ENCODE measurements at regions not wholly inside any gene's neighbourhood (a gene's known extent, or its start where the extent isn't known, plus 50 kb on each side); places are given as distances from the start of the nearest gene placed in this dataset.

DNA sequence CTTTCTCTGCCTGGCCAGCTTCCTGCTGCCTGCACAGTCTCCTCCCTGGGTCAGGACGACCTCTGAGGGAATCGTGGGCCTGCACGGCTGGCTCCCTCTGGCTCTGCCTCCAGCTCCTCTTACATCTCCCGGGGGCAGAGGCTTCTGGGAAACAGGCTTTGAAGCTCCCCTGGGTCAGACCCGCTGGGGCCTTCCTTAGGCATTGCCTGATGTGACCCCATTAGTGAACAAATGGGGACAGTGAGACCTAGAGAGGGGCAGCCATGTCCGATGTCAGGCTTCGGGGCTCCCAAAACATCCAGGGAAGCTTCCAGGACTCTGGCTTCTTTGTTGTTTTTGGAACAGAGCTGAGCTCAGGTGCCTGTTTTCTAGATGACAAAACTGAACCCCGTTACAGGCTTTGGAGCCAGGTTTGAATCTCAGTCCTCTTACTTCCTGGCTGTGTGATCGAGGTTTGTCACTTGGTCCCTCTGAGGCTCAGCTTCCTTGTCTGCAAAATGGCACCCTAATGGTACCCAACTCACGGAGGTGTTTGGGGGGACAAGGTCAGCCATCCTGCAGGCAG, 94.3 kb downstream of the CEBPB start:
- H3K79me2 ChIP-seq (ENCODE audit: control insufficient read depth, insufficient read depth, low read length) = no peaks in the 10 kb centered on the region
- H3K4me3 ChIP-seq (replicated peaks in 1 of 3; ENCODE audit: insufficient read depth in 1 of 3, low read depth in 1 of 3, low read length in 3 of 3) = no peak overlapping the region
- no peaks in the 10 kb centered on the region for H3K9me3 ChIP-seq (replicated peaks; ENCODE audit: control insufficient read depth, insufficient read depth, low read length)
- peak overlapping the region; percentile 41 for H3K27ac ChIP-seq (ENCODE audit: insufficient read depth, low read depth, low read length)
- no peaks in the 10 kb centered on the region for H3K27me3 ChIP-seq (ENCODE audit: control insufficient read depth in 2 of 2, insufficient read depth in 2 of 2, low read length in 2 of 2)
- no TSS peak for BruUV-seq (replicated peaks)
- CTCF ChIA-PET = interaction anchor here (0.5 to 2.2 kb wide), 5 partner anchors 12 to 342 kb away, joined by 3 to 7 read pairs (median 3); no protein-coding TSS in a partner anchor
- peaks cover 28% of the 10 kb centered on the region for H3K4me1 ChIP-seq (ENCODE audit: control insufficient read depth, extremely low read depth, insufficient read depth, low read length)
- no peaks in the 10 kb centered on the region for H4K20me1 ChIP-seq (replicated peaks; ENCODE audit: control insufficient read depth, extremely low read depth, insufficient read depth, low read length)
- POLR2A ChIA-PET = no interaction called here
- FAIRE-seq (peak; percentile 12), DNase-seq (ENCODE audit: low read depth, low spot score) (no peak)
- H3K9me1 ChIP-seq (replicated peaks; ENCODE audit: control insufficient read depth, extremely low read depth, insufficient read depth, low read length) = no peaks in the 10 kb centered on the region
- peak overlapping the region; percentile 28 for H3K9ac ChIP-seq (replicated peaks; ENCODE audit: extremely low read depth, insufficient read depth, low read length)
- peak overlapping the region; percentile 80 for H2AFZ ChIP-seq (ENCODE audit: low read depth, low read length)
- dilution Hi-C loops (cut with MboI; ENCODE audit: extremely low pct_ligation_motif_present, low sequenced_read_pairs) (no loop called here), intact Hi-C loops (cut with micrococcal nuclease) (loop anchor here (5.0 kb wide), 1 partner anchor 177 kb away; no protein-coding TSS in a partner anchor)
- no peaks in the 10 kb centered on the region for H3K36me3 ChIP-seq (ENCODE audit: control insufficient read depth in 2 of 2, extremely low read depth in 1 of 2, insufficient read depth in 2 of 2, low read length in 2 of 2)
- peak overlapping the region; percentile 13 for H3K4me2 ChIP-seq (ENCODE audit: insufficient read depth, low read length)
- no peak for TF ChIP-seq MAX (IDR thresholded peaks at IDR 0.05; ENCODE audit: insufficient read depth, insufficient read length)
- TF ChIP-seq FOS (IDR thresholded peaks at IDR 0.05; ENCODE audit: borderline replicate concordance, insufficient read depth, low read length) = no peak
- no peak for TF ChIP-seq POLR2A (IDR thresholded peaks at IDR 0.05; ENCODE audit: low read depth, low read length)
- TF ChIP-seq JUN (IDR thresholded peaks at IDR 0.05; ENCODE audit: borderline replicate concordance, insufficient read depth, insufficient read length, low read depth) = no peak

GRCh38 chr20:50285376-50286173, 94.9 kb downstream of the CEBPB start:
- peak overlapping the region; percentile 13 for H3K4me2 ChIP-seq (ENCODE audit: insufficient read depth, low read length)
- peak overlapping the region; percentile 80 for H2AFZ ChIP-seq (ENCODE audit: low read depth, low read length)
- peaks cover 28% of the 10 kb centered on the region for H3K4me1 ChIP-seq (ENCODE audit: control insufficient read depth, extremely low read depth, insufficient read depth, low read length)
- peak; percentile 49 for FAIRE-seq
- H3K79me2 ChIP-seq (ENCODE audit: control insufficient read depth, insufficient read depth, low read length) = no peaks in the 10 kb centered on the region
- no peaks in the 10 kb centered on the region for H3K9me1 ChIP-seq (replicated peaks; ENCODE audit: control insufficient read depth, extremely low read depth, insufficient read depth, low read length)
- no peaks in the 10 kb centered on the region for H4K20me1 ChIP-seq (replicated peaks; ENCODE audit: control insufficient read depth, extremely low read depth, insufficient read depth, low read length)
- no peaks in the 10 kb centered on the region for H3K36me3 ChIP-seq (ENCODE audit: control insufficient read depth in 2 of 2, extremely low read depth in 1 of 2, insufficient read depth in 2 of 2, low read length in 2 of 2)
- ChIA-PET POLR2A (no interaction called here), CTCF (interaction anchor here (0.8 to 2.2 kb wide), 4 partner anchors 11 to 303 kb away, joined by 3 to 7 read pairs (median 4); no protein-coding TSS in a partner anchor)
- DNase-seq (ENCODE audit: low read depth, low spot score) = peak; percentile 72
- no peaks in the 10 kb centered on the region for H3K27me3 ChIP-seq (ENCODE audit: control insufficient read depth in 2 of 2, insufficient read depth in 2 of 2, low read length in 2 of 2)
- TF ChIP-seq POLR2A (IDR thresholded peaks at IDR 0.05; ENCODE audit: low read depth, low read length) = no peak
- TF ChIP-seq POLR2AphosphoS5 (IDR thresholded peaks at IDR 0.05; ENCODE audit: insufficient read depth, low read depth, low read length) = no peak
- TF ChIP-seq MYC (IDR thresholded peaks at IDR 0.05; ENCODE audit: low read depth, low read length) = no peak
- peak; percentile 11 for TF ChIP-seq JUN (IDR thresholded peaks at IDR 0.05; ENCODE audit: borderline replicate concordance, insufficient read depth, insufficient read length, low read depth)
- H3K9me3 ChIP-seq (replicated peaks; ENCODE audit: control insufficient read depth, insufficient read depth, low read length) = no peaks in the 10 kb centered on the region
- intact Hi-C loops (cut with micrococcal nuclease) (loop anchor here (5.0 kb wide), 1 partner anchor 177 kb away; no protein-coding TSS in a partner anchor), dilution Hi-C loops (cut with MboI; ENCODE audit: extremely low pct_ligation_motif_present, low sequenced_read_pairs) (no loop called here)
- H3K27ac ChIP-seq (ENCODE audit: insufficient read depth, low read depth, low read length) = peak overlapping the region; percentile 41
- H3K4me3 ChIP-seq (replicated peaks in 1 of 3; ENCODE audit: insufficient read depth in 1 of 3, low read depth in 1 of 3, low read length in 3 of 3) = no peak overlapping the region
- BruUV-seq (replicated peaks) = no TSS peak
- H3K9ac ChIP-seq (replicated peaks; ENCODE audit: extremely low read depth, insufficient read depth, low read length) = peak overlapping the region; percentile 28

Measured in endothelial cell of umbilical vein (primary cell).